NCI-H69 (cell line): ENCODE measurements at regions not wholly inside any gene's neighbourhood (a gene's known extent, or its start where the extent isn't known, plus 50 kb on each side); places are given as distances from the start of the nearest gene placed in this dataset.
"Not testable (repeated sequence)": the region's sequence is repeated elsewhere in the genome, so short reads cannot be mapped to it uniquely, and the experiment has no call there.

ENCODE experiments used
- DNase-seq: peaks from one replicate; lab custom pipeline; 2025; lab: John Stamatoyannopoulos, UW

DNA sequence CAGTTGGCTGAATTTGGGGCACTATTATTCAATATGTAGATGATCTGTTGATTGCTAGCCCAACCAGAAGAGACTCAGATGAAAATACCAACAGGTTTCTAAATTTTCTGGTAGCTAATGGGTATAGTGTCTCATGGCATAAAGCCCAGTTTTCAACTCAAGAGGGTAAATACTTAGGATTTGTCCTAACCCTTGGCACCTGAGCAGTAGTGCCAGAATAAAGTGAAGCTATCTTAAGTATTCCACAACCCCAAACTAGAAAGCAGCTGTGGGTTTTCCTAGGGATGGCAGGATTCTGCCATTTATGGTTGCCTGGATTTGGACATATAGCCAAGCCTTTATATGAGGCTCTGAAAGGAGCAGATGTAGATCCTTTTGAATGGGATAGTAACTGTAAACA lies 119.0 kb downstream of the AGTR2 start:
- DNase-seq, result no peak

DNA sequence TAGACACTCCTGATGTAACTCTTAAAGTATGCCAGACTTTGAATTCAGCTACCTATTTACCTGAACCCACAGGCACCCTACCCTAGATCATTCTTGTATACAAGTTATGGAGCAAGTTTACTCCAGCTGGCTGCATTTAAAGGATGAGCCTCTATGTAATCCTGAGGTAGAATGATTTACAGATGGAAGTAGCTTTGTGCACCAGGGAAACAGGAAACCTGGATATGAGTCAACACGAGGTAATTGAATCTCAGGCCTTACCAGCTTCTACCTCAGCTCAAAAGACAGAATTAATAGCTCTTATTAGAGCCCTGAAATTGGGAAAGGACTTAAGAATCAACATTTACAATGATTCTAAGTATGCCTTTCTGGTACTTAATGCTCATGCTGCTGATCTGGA lies 119.8 kb downstream of the AGTR2 start:
- no peak for DNase-seq

DNA sequence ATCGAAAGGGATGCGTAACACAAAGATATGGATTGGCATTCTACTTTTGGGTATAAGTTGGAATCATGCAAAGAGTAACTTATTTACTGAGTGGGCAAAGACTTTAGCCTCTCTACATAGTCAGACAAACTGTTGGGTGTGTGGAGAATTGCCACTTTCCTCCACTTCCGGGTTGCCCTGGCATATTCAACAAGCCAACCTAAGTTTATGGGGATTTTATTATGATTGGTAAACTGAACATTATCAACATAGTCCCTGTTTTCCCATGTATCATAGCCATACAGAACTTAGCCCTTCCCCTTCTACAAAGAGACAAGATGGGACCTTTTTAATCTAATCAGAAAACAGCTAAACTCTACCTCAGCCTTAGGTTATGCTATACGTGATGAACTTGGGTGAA lies 121.6 kb downstream of the AGTR2 start:
- no peak for DNase-seq

DNA sequence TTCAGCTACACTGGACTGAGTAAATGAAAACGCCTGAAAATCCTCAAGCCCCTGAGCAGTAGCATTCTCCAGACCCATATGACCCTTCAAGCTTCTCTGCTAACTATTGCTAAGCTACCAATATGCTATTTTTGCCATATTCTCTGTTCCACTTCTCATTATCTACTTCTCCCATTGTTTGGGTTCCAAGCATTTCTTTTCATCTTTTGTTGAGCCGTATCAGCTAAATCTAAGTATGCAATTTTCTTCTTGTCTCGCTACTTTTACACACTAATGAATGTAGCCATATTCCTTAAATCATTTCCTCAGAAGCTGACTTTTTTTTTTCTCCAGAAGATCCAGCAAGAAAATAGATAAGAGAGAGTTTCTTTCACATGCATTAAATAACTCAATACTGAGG lies 128.4 kb downstream of the AGTR2 start:
- DNase-seq, result no peak

DNA sequence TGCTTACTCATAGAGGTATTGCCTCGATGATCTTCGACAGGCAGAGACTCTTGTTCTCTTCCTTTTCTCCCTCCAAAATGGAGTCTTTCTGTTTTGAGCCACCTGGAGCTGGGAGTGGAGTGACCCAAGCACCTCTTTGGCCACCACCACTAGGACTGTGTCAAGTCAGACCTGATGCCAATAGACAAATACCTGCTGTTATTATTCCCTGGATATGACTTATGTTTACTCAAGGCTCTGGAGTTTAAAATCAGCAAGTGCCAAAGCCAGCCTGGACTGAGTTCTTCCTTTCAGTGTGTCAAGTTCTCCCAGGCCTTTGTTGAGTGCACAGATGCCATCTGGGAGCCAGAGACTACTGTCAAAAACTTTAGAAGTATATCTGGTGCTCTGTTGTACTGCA lies 130.2 kb upstream of the SLC6A14 start:
- DNase-seq, result no peak

DNA sequence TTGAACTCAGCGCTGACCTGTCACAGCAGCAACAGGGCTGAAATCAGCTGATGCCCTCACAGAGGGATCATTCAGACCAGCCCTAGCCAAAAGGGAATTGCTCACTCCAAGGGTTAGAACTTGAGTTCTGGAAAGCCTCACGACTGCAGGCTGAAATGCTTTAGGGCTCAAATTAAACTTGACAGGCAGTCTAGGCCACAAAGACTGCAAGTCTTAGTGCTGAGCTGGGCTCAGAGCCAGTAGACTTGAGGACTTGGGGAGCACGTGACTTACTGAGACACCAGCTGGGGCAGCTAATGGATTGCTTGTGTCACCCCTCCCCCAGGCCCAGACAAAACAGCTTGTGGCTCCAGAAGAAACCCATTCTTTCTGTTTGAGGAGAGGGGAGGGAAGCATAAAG lies 119.0 kb upstream of the SLC6A14 start:
- DNase-seq, result peak; percentile 7

DNA sequence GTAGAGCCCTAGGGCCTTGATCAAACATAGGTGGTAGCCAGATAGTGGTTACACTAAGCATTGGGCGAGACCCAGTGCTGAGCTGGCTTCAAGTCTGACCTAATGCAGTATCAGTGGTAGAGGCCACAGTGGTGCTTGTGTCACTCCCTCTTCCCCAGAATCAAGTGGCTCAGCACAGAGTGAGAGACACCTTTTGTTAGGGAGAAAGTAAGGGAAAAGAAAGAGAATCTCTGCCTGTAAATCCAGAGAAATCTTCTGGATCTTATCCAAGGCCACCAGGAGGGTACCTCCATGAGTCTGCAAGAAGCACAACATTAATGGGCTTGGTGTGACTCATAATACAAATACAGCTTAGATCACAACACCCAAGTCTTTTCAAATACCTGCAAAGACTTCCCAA lies 117.7 kb upstream of the SLC6A14 start:
- DNase-seq, result no peak

DNA sequence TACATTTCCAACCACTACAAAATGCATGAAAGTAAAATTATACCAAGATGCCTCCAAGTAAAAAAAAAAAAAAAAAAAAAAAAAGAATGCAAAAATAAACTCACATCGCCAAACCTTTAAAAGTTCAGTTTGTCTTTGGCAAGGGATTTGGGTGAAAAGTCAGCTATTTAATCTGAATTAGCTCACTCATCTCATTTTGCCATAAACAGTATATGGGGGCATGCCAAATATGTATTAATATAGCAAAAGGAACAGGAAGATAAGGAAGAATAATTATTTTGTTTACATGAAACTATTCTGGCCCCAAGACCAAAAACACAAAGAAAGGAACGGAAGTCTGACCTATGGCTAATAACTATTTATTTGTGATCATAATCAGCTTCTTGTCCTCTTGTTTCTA lies 114.7 kb upstream of the SLC6A14 start:
- no peak for DNase-seq

DNA sequence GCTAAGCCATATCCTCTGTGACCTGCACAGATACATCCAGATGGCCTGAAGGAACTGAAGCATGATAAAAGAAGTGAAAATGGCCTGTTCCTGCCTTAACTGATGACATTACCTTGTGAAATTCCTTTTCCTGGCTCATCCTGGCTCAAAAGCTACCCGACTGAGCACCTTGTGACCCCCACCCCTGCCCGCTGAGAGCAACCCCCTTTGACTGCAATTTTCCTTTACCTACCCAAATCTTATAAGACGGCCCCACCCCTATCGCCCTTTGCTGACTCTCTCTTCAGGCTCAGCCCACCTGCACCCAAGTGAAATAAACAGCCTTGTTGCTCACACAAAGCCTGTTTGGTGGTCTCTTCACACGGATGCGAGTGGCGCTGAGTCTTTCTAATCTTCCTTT lies 104.4 kb upstream of the SLC6A14 start:
- not testable (repeated sequence) for DNase-seq

DNA sequence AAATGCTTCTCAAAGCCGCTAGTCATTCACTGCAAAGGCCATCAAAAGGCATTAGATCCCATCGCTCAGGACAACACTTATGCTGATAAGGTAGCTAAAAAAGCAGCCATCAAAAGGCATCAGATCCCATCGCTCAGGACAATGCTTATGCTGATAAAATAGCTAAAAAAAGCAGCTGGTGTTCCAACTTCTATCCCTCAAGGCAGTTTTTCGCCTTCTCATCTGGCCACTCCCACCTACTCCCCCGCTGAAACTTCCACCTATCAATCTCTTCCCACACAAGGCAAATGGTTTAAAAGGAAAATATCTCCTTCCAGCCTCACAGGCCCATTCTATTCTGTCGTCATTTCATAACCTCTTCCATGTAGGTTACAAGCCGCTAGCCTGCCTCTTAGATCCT lies 101.6 kb upstream of the SLC6A14 start:
- DNase-seq, result not testable (repeated sequence)

DNA sequence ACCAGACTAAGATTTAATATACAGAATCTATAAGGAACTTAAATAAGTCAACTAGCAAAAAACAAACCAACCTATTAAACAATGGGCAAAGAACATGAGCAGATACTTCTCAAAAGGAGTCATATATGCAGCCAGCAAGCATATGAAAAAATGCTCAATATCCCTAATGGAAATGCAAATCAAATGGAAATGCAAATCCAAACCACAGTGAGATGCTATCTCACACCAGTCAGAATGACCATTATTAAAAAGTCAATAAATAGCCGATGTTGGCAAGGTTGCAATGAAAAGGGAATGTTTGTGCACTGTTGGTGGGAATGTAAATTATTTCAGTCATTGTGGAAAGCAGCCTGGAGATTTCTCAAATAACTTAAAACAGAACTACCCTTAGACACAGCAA lies 97.0 kb upstream of the SLC6A14 start:
- DNase-seq, result no peak

DNA sequence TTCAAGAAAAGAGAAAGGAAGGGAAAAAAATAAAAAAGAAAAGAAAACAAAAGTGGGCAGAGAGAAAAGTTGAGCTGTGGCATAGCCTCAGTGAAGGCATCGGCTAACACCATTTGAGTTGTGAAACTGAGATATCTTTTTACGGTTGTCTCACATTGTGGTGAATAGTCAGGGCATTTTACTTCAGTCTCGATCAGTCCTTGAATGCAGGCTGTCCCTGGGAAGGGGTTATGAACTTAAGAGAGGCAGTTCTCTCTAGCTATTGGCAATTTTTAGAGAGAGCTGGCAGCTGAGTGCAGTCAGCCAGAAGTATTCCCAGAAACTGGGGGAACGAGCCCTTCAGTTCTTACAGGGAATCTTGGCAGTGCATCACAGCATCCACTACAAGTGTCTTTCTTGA lies 93.5 kb upstream of the SLC6A14 start:
- DNase-seq, result no peak

DNA sequence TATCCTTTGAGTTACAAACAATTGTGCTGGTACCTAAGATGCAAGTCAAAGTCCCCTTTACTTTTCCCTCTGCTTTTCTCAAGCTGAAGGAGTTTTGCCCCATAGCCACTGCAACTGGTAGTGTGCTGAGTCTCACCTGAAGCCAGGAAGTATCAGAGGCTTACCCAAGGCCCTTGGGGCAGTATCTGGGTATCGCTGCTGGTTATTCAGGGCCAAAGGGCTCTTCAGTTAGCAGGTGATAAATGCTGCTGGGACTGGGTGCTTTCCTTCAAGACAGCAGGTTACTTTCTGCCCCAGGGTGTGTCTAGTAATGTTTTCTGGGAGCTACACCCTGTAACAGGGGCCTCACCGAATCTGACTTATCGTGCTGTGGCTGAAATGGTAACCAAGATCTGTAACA lies 90.4 kb upstream of the SLC6A14 start:
- DNase-seq, result no peak

DNA sequence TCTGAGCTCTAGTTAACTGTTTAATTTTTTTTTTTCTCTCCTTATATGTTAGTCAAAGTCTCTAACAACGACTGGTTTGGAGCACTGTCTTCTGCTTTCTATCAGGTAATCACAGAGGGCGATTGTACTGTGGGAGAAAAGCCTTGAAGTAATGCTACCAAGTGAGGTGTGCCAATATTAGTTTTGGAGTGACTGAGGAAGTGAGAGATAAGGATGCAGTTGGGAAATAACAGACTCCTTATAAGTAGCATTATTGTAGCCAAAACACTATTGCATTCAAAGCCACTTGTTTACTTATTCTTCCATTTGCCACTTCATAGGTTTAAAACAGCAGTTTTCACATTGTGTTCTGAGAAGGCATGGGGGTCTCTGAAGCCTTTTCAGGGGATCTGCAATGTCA lies 79.1 kb upstream of the SLC6A14 start:
- no peak for DNase-seq

DNA sequence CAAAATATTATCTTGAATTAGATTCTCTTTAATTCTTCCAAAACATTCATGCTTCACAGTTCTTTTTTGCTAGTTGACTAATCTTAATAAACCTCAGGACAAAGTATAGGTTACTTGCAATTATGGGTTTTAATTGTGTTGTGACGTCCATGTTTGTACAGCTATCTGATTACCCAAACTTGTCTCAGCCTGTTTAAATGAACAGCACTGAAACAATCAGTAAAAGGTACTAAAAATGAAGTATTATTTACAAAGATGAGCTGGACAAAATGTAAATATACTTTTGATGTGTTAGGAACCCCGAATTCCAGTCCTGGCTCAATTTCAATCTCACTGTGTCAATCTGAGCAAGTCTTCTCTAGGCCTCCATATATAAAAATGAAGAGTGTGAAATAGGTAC lies 57.4 kb upstream of the SLC6A14 start:
- DNase-seq, result no peak

DNA sequence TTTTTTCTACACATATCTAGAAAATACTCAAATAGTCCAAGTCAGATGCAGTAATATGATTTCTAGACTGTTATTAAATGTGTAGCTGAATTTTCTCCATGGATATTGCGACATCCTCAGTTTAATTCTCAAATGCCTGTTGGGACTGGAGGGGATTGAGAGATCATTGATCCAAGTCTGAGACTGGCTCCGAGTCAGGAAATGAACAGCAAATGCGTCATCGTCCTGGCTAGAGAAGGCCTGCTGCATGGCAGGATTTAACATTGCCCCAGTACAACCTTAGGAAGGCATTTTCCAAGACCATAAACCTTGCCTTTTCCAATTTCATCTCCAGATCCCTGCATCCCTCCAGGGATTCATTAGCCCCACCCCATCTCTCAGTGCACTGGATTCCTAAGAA lies 56.6 kb upstream of the SLC6A14 start:
- no peak for DNase-seq

DNA sequence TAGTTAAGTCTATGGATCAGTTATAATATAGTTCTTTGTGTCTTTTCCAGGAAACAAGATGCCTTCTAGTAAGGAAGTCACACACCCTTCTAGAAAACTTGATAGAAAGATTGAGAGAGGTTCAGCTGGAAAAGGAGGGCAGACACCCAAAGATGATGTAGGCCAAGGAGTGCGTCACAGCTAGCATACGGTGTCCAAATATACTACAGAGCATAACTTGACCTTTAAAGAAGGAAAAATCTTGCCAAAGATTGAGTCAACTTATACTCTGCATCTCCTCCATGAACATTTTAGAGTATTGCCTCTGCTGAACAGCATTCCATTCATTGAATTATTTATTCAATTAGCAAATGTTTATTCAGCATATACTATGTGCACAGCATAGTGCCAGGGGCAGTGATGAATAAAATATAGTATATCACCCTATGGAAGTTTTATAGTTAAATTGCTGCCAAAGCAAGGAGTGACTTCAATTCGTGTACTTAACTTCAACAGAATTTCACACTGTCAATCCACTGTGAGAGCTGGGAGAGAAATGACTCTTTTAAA lies 51.9 kb upstream of the SLC6A14 start:
- no peak for DNase-seq
